ENCODE measurements at regions not wholly inside any gene's neighbourhood (a gene's known extent, or its start where the extent isn't known, plus 50 kb on each side); places are given as distances from the start of the nearest gene placed in this dataset.
A peak's percentile ranks its signal among the peaks of the same experiment; 100 is the strongest.
"Not testable (repeated sequence)": the region's sequence is repeated elsewhere in the genome, so short reads cannot be mapped to it uniquely, and the experiment has no call there.

DNA sequence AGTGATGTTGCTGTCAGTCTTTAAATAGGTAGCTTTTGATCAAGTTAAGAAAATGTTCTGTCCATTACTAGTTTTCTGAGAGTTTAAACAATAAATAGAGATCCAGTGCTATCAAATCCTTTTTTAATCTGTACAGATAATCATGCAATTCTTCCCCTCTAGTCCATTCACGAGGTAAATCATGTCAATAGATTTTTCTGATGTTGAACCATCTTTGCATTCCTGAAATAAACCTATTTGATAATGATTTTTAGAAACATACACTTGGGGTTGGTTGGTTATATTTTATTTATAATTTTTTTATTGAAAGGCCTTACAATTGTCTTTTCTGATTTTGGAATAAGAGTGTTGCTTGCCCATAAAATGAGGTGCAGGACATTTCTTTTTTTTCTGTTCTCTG, 95.0 kb downstream of the FAM53A start:
- Mint-ChIP-seq H3K4me3 (no peak overlapping the region), H3K9me3 (peaks cover 18 to 32% (median 29%) of the 10 kb centered on the region in 5 donors), H3K4me1 (no peaks in the 10 kb centered on the region), H3K27me3 (peaks cover 0 to 13% of the 10 kb centered on the region in 2 donors), H3K27ac (no peak overlapping the region), H3K36me3 (peaks cover 0 to 17% (median 3%) of the 10 kb centered on the region in 3 donors)
- Histone ChIP-seq H3K27me3 (ENCODE audit: insufficient read depth, low read length, poor library complexity, severe bottlenecking) (no peaks in the 10 kb centered on the region), H3K36me3 (ENCODE audit: insufficient read depth, low read length) (no peaks in the 10 kb centered on the region), H3K27ac (ENCODE audit: low read depth, low read length) (no peak overlapping the region), H3K9me3 (ENCODE audit: low read length) (peaks cover 6% of the 10 kb centered on the region), H3K4me1 (ENCODE audit: insufficient read depth, low read length) (no peaks in the 10 kb centered on the region), H3K4me3 (ENCODE audit: low read length) (no peak overlapping the region)
- DNase-seq = no peak
- ChIA-PET POLR2A (no interaction called here), CTCF (interaction anchor here (1.2 kb wide), 1 partner anchor 82 kb away, joined by 3 read pairs; no protein-coding TSS in a partner anchor)

DNA sequence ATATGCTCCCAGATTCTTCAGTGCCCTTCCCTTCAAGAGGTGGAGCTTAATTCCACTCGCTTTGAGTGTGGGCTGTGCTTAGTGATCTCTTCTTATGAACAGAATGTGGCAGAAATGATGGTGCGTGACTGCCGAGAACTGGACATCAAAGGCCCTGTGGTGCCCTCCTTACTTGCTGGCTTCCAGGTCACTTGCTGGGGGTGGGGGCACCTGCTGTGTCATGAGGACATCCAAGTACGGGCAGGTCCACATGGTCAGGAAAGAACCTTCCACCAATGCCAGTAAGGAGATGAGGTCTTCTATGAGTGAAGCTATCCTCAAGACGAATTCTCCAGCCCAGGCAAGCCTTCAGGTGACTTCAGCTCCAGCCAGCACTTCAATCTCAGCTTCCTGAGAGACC, 95.8 kb downstream of the FAM53A start:
- H3K27me3 ChIP-seq (ENCODE audit: insufficient read depth, low read length, poor library complexity, severe bottlenecking) = no peaks in the 10 kb centered on the region
- Mint-ChIP-seq H3K27me3 (peaks cover 0 to 13% of the 10 kb centered on the region in 2 donors), H3K36me3 (peaks cover 0 to 17% (median 3%) of the 10 kb centered on the region in 3 donors), H3K27ac (no peak overlapping the region), H3K4me3 (no peak overlapping the region), H3K4me1 (no peaks in the 10 kb centered on the region), H3K9me3 (peaks cover 18 to 32% (median 29%) of the 10 kb centered on the region in 5 donors)
- peaks cover 6% of the 10 kb centered on the region for H3K9me3 ChIP-seq (ENCODE audit: low read length)
- no peak overlapping the region for H3K4me3 ChIP-seq (ENCODE audit: low read length)
- H3K27ac ChIP-seq (ENCODE audit: low read depth, low read length) = no peak overlapping the region
- DNase-seq = peak in 1 of 5 donors; percentile 19
- no peaks in the 10 kb centered on the region for H3K4me1 ChIP-seq (ENCODE audit: insufficient read depth, low read length)
- no peaks in the 10 kb centered on the region for H3K36me3 ChIP-seq (ENCODE audit: insufficient read depth, low read length)
- CTCF ChIA-PET = no interaction called here
- POLR2A ChIA-PET = no interaction called here

DNA sequence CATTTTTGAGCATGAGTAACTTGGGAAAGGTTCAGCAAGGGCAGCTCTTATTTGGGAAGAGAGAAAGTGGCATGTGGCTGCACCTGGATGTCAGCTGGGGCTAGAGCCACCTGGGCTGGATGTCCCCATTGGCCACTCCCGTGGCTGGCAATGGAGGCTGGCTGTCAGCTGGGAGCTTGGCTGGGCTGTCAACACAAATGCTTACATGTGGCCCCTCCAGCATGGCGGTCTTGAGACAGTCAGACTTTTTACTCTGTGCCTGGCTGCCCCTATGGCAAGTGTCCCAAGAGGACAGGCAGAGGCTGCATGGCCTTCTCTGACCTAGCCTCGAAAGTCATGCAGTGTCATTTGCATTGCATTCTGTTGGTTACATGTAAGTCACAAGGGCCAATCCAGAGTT, 99.6 kb downstream of the FAM53A start:
- Histone ChIP-seq H3K27me3 (ENCODE audit: insufficient read depth, low read length, poor library complexity, severe bottlenecking) (no peaks in the 10 kb centered on the region), H3K27ac (ENCODE audit: low read depth, low read length) (no peak overlapping the region), H3K9me3 (ENCODE audit: low read length) (no peaks in the 10 kb centered on the region), H3K36me3 (ENCODE audit: insufficient read depth, low read length) (no peaks in the 10 kb centered on the region), H3K4me1 (ENCODE audit: insufficient read depth, low read length) (no peaks in the 10 kb centered on the region), H3K4me3 (ENCODE audit: low read length) (no peak overlapping the region)
- peaks cover 9 to 15% (median 13%) of the 10 kb centered on the region in 5 donors for H3K9me3 Mint-ChIP-seq
- ChIA-PET POLR2A (no interaction called here), CTCF (interaction anchor here (2.0 kb wide), 1 partner anchor 22 kb away, joined by 5 read pairs; no protein-coding TSS in a partner anchor)
- no peak overlapping the region for H3K4me3 Mint-ChIP-seq
- H3K27ac Mint-ChIP-seq = peak overlapping the region in 1 of 8 donors; percentile 85
- peaks cover 4 to 5% (median 5%) of the 10 kb centered on the region in 3 donors for H3K4me1 Mint-ChIP-seq
- peaks cover 0 to 9% of the 10 kb centered on the region in 2 donors for H3K27me3 Mint-ChIP-seq
- peaks cover 0 to 8% (median 3%) of the 10 kb centered on the region in 3 donors for H3K36me3 Mint-ChIP-seq
- DNase-seq = peak in 1 of 5 donors; percentile 18

DNA sequence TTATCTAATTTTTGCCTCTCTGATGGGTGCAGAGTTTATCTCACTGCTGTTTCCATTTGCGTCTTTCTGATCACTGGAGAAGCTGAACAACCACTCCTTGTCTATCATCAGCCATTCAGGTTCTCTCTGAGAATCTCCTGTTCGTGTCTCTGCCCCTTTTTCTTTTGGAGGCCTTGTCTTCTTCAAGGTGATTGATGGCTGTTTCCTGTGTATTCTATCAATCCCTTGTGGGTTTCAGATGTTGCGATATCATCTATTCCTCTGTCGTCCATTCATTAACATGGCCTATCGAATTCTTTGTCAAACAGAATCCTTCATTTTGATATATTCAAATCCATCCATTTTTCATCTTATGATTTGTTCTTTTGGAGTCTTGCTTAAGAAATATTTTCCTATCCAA, 100.3 kb downstream of the FAM53A start:
- H3K36me3 Mint-ChIP-seq = peaks cover 0 to 4% (median under 1%) of the 10 kb centered on the region in 3 donors
- H3K9me3 Mint-ChIP-seq = peaks cover 3 to 9% (median 9%) of the 10 kb centered on the region in 5 donors
- Histone ChIP-seq H3K9me3 (ENCODE audit: low read length) (no peaks in the 10 kb centered on the region), H3K36me3 (ENCODE audit: insufficient read depth, low read length) (no peaks in the 10 kb centered on the region), H3K27ac (ENCODE audit: low read depth, low read length) (no peak overlapping the region), H3K27me3 (ENCODE audit: insufficient read depth, low read length, poor library complexity, severe bottlenecking) (no peaks in the 10 kb centered on the region), H3K4me1 (ENCODE audit: insufficient read depth, low read length) (no peaks in the 10 kb centered on the region), H3K4me3 (ENCODE audit: low read length) (no peak overlapping the region)
- ChIA-PET POLR2A (no interaction called here), CTCF (interaction anchor here (0.6 kb wide), 1 partner anchor 21 kb away, joined by 3 read pairs; no protein-coding TSS in a partner anchor)
- peaks cover 4 to 5% (median 5%) of the 10 kb centered on the region in 3 donors for H3K4me1 Mint-ChIP-seq
- H3K4me3 Mint-ChIP-seq = peak overlapping the region in 1 of 7 donors; percentile 69
- no peak for DNase-seq
- H3K27me3 Mint-ChIP-seq = peaks cover 0 to 6% of the 10 kb centered on the region in 2 donors
- H3K27ac Mint-ChIP-seq = peak overlapping the region in 2 of 8 donors; percentile 61 to 85

DNA sequence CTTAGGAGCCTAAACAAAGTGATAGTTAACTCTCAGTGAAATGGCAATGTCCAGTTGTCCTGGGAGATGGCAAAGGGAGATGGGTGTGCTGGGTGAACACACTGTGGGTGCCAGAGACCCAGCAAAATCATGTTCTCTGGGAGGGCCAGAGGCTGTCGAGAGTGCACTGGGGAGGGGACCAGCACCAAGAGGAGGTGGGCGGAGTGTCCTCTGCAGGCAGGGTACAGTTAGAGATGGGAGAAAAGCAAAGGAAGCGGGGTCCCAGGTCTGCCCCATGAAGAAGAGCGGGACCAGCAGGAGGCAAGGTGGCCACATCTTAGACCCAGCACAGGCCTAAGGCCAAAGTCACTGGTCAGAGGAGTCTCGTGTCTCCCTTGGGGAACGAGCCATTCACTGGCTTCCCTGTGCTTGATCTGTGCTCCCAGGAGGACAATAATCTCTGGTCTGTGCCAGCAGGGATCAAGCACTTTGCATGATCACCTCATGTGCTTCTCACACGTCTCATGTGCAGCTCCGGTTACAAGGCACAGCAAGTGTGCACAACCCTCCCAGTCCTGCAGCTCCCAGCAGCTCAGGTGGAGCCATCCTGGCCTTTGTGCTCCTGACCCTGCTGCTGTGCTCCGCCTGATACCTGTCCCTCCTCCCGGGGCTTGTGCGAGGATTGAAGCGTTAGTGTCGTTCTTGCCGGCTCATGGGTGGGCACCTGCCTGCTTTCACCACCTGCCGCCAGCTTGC, 100.9 kb downstream of the FAM53A start:
- H3K4me1 Mint-ChIP-seq = peaks cover 4 to 6% (median 5%) of the 10 kb centered on the region in 3 donors
- Histone ChIP-seq H3K4me1 (ENCODE audit: insufficient read depth, low read length) (peaks cover 3% of the 10 kb centered on the region), H3K27me3 (ENCODE audit: insufficient read depth, low read length, poor library complexity, severe bottlenecking) (no peaks in the 10 kb centered on the region), H3K27ac (ENCODE audit: low read depth, low read length) (no peak overlapping the region), H3K36me3 (ENCODE audit: insufficient read depth, low read length) (no peaks in the 10 kb centered on the region), H3K9me3 (ENCODE audit: low read length) (no peaks in the 10 kb centered on the region), H3K4me3 (ENCODE audit: low read length) (no peak overlapping the region)
- H3K27ac Mint-ChIP-seq = peak overlapping the region in 5 of 8 donors; percentile 19 to 85 (median 59)
- peaks cover 0 to 1% (median 0%) of the 10 kb centered on the region in 3 donors for H3K36me3 Mint-ChIP-seq
- peak overlapping the region in 1 of 7 donors; percentile 69 for H3K4me3 Mint-ChIP-seq
- DNase-seq = peak in 1 of 5 donors; percentile 42
- H3K9me3 Mint-ChIP-seq = peaks cover 0 to 3% (median 2%) of the 10 kb centered on the region in 5 donors
- POLR2A ChIA-PET = no interaction called here
- H3K27me3 Mint-ChIP-seq = peaks cover 0 to 2% of the 10 kb centered on the region in 2 donors
- CTCF ChIA-PET = interaction anchor here (0.6 to 1.6 kb wide), 2 partner anchors 22 kb away, joined by 3 to 6 read pairs; no protein-coding TSS in a partner anchor

DNA sequence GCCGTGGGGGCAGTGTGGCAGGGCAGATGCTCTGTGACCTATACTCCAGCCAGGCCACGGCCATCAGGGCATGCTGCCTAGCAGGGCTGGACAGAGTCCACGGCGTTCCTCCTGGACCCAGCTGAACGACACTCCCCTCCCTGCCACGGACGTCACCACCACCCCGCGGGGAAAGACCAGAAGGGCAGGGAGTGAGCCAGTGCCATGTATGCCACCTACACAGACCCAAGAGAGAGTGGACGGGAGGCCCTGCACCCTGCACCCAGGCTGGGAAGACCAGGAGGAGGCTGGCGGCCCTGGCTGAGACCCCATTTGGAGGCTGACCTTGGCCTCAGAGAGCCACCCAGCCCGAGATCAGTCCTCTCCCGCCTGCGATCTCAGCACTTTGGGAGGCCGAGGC, 101.9 kb downstream of the FAM53A start:
- Mint-ChIP-seq H3K9me3 (no peaks in the 10 kb centered on the region), H3K27me3 (no peaks in the 10 kb centered on the region), H3K27ac (peak overlapping the region in 1 of 8 donors; percentile 88), H3K4me3 (peak overlapping the region in 1 of 7 donors; percentile 81), H3K36me3 (no peaks in the 10 kb centered on the region), H3K4me1 (peaks cover 4 to 9% (median 5%) of the 10 kb centered on the region in 3 donors)
- no peaks in the 10 kb centered on the region for H3K9me3 ChIP-seq (ENCODE audit: low read length)
- ChIA-PET CTCF (interaction anchor here (1.6 kb wide), 2 partner anchors 23 to 47 kb away, joined by 6 read pairs; no protein-coding TSS in a partner anchor), POLR2A (interaction anchor here (0.6 kb wide), 1 partner anchor 273 kb away, joined by 3 read pairs; no protein-coding TSS in a partner anchor)
- peaks cover 5% of the 10 kb centered on the region for H3K4me1 ChIP-seq (ENCODE audit: insufficient read depth, low read length)
- H3K27ac ChIP-seq (ENCODE audit: low read depth, low read length) = no peak overlapping the region
- H3K36me3 ChIP-seq (ENCODE audit: insufficient read depth, low read length) = no peaks in the 10 kb centered on the region
- peak in 1 of 5 donors; percentile 52 for DNase-seq
- H3K27me3 ChIP-seq (ENCODE audit: insufficient read depth, low read length, poor library complexity, severe bottlenecking) = no peaks in the 10 kb centered on the region
- H3K4me3 ChIP-seq (ENCODE audit: low read length) = no peak overlapping the region

DNA sequence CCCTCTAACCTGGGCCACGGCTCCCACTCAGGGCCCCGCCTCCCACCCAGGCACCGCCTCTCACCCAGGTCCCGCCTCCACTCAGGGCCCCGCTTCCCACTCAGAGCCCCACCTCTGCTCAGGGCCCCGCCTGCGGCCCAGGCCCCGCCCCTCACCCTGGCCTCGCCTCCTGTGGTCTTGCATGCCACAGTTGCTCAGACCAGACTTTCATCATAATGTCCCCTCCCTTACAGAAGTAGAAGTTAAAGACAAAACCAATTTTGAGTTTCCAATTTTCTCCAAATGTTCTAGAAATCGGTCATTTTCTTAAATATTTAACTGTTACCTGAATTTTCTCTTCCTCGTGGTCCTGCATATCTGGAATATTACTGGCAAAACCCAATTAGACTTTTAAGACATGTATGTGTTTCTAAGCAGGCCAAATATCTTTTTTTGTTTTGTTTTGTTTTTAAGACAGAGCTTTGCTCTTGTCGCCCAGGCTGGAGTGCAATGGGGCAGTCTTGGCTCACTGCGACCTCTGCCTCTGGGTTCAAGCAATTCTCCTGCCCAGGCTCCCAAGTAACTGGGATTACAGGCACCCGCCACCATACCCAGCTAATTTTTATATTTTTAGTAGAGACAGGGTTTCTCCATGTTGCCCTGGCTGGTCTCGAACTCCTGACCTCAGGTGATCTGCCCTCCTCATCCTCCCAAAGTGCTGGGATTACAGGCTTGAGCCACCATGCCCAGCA, 102.8 kb downstream of the FAM53A start:
- H3K27ac ChIP-seq (ENCODE audit: low read depth, low read length); H3K9me3 ChIP-seq (ENCODE audit: low read length); H3K27me3 Mint-ChIP-seq; H3K4me3 ChIP-seq (ENCODE audit: low read length); H3K9me3 Mint-ChIP-seq; H3K27me3 ChIP-seq (ENCODE audit: insufficient read depth, low read length, poor library complexity, severe bottlenecking); H3K4me1 ChIP-seq (ENCODE audit: insufficient read depth, low read length); H3K36me3 Mint-ChIP-seq; H3K36me3 ChIP-seq (ENCODE audit: insufficient read depth, low read length); H3K4me1 Mint-ChIP-seq: not testable (repeated sequence)
- ChIA-PET POLR2A (interaction anchor here (0.6 kb wide), 1 partner anchor 274 kb away, joined by 3 read pairs; no protein-coding TSS in a partner anchor), CTCF (interaction anchor here (1.6 kb wide), 2 partner anchors 24 to 48 kb away, joined by 6 read pairs; no protein-coding TSS in a partner anchor)
- DNase-seq = peak; percentile 86 to 94 (median 90)
- Mint-ChIP-seq H3K4me3 (peak overlapping the region; percentile 26 to 81 (median 35)), H3K27ac (peak overlapping the region in 7 of 8 donors; percentile 30 to 88 (median 72))

Data from CD8-positive, alpha-beta memory T cell (primary cell).